Mesenteric fat pad (tissue), 1 donor: ENCODE measurements at regions not wholly inside any gene's neighbourhood (a gene's known extent, or its start where the extent isn't known, plus 50 kb on each side); places are given as distances from the start of the nearest gene placed in this dataset.

Experiments
- DNase-seq: peaks from one replicate; pipeline ENCODE4 v3.0.0-alpha.2; 2020; ENCODE audit warnings: low spot score
- donor health status: DM: yes; HTN: yes; CAD: no.

DNA sequence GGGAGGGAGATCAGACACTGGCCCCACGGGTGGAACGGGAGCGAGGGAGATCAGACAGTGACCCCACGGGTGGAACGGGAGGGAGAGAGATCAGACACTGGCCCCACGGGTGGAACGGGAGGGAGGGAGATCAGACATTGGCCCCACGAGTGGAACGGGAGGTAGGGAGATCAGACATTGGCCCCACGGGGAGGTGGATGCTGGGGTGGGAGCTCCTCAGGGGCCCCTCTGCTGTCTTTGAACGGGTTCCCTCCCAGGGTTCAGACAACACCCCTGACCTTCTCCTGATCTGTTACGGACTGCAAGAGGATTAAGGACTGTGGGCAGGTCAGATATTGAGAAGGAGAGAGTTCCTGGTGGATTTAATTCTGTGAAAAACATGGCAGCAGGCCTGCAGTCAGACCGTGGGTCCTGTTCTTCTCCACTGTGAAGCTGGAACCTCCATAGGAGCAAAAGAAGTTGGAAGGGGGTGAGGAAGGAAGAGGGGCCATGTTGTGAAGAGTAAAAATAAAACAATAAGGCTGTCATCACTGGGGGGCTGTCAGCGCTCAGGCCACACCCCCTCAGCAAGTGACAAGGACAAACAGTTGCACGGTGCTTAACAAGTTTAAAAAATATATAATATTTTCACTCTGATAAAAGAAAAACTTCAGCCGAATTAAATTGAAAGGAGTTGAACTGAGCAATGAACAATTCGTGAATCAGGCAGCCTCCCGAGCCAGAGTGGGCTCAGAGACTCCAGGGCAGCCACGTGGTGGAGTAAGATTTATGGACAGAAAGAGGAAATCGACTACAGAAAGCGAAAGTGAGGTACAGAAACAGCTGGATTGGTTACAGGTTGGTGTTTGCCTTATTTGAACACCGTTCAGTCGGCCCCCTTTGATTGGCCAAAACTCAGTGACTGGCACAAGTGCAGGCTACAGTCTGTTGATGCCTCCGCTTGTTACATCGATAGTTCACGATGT, 348.7 kb upstream of the TNRC6C start:
- DNase-seq: peak; percentile 83

DNA sequence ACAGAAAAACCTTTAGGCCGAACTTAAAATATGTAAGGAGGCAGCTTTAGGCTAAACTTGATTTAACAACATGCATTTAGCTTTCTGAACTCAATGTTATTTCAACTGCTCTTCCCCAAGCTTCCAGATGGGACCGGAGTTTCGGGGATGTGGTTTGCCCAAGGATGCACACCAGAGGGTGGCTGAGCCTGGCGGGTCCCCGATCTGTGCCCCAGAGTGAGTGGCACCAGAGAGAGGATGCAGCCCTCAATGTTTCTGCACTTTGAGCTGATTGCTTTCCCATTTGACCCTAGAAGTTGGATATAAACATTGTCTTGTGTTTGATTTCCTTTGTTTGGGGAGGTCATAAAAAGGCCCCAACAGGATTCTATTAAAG, 348.0 kb upstream of the TNRC6C start:
- no peak for DNase-seq

DNA sequence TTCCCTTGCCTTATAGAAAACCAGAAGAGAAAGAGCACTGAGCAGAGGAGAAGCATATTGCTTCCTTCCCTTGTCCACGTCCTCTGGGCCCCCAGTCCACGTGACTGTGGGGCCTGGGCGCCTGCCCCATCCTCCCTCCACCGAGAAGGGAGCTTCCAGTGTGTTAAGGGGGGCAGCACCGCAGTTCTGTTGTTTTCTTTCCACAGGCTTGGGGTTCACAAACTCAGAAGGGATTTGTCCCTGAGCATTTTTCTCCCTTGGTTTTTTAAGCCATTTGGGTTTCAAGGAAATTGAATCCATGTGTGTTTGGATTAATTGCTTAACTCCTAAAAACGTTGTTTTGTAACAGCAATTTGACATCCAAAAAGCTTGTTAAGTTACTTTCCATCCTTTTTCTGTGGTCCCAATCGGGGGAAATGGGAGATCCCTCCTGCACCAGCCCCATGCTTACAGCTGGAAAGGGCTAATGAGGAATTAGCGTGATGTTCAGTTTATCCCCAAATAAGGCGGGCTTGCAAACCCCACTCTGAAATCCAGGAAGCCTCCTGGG, 347.5 kb upstream of the TNRC6C start:
- DNase-seq: peak; percentile 14

DNA sequence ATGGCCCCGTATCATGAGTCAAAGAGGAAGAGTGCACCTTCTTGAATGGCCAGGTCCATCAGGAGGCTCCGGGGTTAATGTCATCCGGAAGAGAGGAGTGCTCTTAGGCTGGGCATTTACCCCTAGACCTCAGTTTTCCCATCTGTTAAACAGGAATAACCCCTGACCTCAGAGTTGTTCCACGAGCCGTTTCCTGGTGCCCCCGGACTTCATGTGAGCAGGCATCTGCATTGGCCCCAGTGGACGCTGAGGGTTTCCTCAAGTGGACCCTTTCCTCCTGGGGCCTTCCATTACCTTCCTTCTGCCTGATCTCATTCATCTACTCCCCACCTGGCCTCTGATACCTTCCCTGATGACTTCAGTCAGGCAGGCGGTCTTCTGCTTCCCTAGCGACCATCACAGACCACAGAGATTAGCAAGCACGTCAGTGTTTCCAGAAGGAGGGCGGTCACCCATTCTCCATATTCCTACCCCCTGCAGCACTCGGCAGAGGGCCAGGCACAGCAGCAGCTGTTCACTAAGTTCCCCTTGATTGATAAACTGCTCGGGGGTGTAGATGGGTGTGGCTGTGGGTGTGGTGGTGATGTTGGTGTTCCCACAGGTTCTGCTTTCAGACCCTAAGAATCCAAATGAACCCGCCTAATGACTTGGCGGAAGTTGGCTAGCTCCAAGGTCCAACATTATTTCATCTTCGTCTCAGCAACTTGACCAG, 346.6 kb upstream of the TNRC6C start:
- peak; percentile 75 for DNase-seq

DNA sequence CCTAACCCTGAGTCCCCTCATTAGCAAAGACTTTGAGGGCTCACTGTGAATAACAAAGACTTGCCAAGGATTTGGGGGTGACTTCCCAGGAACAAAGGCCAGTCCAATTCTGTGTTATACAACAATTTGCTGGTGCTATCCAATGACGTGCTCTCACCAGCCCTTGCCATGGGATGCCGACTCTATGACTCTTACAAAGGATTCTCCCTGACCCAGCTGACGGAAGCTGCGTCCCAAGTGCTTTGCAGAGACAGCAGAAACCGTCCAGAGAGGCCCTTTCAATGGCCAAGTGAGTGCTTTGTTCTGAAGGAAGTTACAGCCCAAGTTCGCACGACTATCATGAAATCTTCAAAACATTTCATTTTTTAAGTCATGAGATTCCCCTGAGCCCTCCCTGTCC, 345.3 kb upstream of the TNRC6C start:
- peak; percentile 69 for DNase-seq

DNA sequence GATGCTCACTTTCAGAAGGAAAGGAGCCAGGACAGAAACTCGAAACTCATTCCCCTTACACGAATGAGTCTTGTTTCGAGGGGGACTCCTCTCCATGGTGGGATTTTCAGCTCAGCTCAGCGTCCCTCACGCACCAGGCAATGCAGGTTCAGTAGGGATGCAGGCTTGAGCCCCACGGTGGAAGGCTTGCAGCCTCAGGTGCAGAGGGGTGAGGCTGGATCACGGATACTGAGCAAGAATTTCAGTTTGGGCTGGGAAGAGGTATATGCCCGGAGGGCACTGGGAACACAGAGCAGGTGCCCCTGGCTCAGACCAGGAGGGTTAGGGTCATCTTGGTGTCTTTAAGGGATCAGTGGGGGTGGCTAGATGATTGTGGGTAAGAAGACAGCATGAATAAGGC, 344.9 kb upstream of the TNRC6C start:
- DNase-seq: peak; percentile 65

DNA sequence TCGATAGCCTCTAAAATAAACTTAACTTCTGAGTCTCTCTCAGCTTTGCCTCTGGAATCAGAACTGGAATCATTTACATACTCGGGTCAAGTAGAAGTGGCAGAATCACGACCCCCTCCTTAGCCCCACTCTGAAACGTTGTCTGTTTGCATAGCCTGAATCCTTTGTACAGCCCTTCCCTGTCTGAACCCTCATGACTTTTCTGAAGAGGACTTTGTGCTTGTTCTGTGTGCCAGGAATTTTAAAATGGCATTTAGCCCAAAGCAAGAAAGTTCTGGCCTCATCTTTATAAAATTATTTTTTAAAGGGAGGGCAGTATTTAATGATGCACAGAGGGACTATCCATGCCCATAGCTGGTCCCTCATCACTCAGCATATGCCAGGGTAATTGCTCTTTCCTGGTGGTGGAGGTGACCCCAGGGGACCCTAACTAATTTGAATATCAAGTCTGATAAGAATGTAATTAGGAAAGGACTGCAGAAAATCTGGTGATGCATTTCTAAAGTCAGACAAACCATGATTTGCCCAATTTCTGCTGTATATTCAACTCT, 342.7 kb upstream of the TNRC6C start:
- DNase-seq: peak; percentile 8

DNA sequence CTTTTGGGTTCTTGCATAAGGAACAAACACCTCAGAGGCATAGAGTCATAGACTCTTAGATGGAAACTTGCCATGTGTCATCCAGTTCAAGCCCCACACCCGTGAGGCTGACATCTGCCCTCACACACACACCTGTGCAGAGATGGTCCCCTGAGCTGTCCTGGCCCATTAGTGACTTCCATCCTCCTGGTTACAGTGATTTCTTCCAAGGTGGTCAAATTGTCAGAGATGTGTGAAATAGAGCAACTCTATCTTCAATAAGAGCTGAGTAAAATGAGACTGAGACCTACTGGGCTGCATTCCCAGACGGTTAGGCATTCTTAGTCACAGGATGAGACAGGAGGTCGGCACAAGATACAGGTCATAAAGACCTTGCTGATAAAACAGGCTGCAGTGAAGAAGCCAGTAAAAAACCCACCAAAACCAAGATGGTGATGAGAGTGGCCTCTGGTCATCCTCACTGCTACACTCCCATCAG, 342.2 kb upstream of the TNRC6C start:
- peak; percentile 18 for DNase-seq

DNA sequence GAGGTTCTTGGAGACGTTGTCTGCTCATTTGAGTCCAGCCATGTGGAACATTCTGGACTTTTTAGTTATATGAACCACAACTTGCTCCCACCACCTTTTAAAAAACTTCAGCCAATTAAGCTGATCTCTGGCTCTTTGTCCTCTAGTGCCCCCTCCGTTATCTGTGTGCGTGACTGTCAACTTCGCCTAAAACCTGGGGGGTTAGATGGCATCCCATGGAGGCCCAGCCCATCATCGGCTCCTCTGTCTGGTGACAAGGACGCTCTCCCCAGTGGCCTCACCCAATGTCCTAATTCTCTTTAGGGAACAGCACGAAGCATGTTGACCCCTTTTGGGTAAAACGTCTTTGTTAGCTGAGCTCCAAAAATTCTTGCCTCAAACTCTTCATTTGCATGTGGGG, 341.0 kb upstream of the TNRC6C start:
- DNase-seq: peak; percentile 60

DNA sequence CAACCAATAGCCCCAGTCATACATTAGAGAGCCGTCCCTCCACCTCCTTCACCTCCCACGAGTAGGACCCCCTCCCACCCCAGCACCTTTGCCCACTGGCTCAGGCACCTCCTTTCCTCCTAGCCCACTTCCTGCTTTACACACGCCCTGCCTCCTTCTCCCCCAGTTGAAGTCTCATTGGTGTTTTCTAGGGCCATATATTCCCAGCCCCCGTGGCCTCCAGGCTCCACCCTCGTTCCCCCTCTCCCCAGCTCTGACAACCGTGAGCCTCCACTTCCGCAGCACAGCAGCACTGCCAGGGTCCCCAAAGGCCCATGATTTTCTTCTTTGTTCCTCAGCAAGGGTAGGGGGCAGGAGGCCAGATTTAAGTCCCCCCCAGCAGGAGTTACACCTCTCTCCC, 340.3 kb upstream of the TNRC6C start:
- peak; percentile 53 for DNase-seq

DNA sequence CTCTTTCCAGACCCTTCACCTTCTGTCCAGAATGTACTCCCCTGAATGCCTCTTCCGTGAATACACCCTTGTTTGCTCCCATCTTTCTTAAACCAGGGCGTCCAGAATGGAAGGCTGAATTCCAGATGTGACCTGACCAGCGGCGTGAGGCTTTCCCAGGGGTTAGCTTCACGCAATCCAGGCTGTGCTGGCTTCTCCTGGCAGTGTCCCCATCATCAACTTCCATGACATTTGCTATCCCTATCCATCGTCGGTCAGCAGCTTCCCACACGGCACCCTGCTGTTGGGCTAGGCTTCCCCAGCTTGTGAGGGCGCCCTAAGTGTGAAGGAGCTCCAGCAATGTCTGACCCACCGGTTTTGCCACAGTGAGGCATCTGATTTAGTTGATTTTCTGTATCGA, 339.8 kb upstream of the TNRC6C start:
- peak; percentile 83 for DNase-seq

DNA sequence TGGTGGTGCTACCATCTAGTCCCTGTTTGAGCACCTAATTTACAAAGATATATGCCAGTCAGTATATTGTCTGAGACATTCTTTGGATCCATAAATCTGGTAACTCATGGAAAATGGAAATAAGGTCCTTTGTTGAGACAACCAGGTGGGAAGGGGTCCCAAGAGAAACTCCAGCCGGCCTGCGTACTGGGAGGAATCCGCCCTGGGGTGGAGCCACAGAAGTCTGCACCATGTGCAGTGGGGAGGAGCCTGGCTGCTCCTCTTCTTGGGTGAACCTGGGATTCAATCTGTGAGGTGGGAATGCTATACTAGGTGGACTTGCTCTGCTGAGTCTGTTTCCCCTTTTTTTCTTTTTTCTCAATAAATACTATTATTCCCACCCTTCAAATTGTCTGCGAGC, 339.2 kb upstream of the TNRC6C start:
- peak; percentile 49 for DNase-seq

DNA sequence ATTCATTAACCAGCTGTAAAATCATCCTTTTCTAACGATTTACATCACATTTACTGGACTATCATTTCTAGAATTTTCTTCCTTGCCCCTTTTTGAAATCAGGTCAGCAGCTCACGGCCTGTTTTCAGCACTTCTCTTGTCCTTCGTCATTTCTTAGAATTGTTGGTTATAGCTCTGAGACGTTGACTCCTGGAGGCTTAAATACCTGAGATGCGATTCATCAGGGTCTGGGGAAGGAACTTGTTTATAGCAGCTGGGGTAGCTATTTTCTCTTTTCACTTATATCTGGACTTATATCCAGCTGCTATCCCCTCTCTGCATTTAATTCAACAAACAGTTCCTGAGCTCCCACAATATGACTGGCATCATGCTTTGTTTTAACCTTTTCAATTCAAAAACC, 338.7 kb upstream of the TNRC6C start:
- no peak for DNase-seq

DNA sequence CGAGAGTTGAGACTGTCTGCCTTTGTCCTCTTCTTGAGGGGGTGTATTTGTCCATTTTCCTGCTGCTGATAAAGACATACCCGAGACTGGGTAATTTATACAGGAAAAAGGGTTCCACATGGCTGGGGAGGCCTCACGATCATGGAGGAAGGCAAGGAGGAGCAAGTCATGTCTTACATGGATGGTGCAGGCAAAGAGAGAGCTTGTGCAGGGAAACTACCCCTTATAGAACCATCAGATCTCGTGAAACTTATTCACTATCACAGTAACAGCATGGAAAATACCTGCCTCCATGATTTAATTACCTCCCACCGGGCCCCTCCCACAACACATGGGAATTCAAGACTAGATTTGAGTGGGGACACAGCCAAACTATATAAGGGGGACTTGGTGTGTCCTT, 338.2 kb upstream of the TNRC6C start:
- DNase-seq: no peak

DNA sequence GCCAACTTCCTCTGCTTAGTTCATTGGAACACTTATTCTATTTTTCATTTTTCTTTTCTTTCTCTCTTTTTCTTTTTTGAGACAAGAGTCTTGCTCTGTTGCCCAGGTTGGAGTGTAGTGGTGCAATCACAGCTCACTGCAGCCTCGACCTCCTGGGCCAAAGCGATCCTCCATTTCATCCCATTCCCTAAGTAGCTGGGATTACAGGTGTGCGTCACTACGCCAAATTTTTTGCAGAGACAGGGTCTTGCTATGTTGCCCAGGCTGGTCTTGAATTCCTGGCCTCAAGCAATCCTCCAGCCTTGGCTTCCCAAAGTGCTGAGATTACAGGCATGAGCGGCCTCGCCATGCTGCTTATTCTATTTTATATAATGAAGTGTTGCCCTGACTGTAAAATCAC, 336.4 kb upstream of the TNRC6C start:
- DNase-seq: peak; percentile 22

DNA sequence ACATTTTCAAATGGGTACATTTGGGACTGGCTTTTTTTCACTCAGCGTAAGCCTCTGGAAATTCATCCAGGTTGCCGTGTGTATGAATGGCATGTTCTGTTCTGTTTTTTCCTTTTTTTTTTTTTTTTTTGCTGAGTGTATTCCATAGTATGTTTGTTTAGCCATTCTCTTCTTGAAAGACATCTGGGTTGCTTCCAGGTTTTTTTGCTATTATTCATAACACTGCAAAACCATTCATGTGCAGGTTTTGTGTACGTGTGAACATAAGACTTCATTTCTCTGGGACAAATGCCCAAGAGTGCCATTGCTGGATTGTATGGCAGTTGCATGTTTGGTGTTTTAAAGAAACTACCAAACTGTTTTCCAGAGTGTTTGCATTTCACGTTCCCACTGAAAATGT, 335.9 kb upstream of the TNRC6C start:
- DNase-seq: no peak

DNA sequence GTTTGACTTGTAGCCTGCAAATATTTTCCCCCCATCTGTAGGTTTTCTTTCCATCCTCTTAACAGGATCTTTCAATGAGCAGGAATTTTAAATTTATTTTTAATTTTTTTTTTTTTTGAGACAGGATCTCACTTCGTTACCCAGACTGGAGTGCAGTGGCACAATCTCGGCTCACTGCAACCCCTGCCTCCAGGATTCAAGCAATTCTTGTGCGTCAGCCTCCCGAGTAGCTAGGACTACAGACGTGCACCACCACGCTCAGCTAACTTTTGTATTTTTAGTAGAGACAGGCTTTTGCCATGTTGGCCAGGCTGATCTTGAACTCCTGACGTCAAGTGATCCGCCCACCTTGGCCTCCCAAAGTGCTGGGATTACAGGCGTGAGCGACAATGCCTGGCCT, 335.2 kb upstream of the TNRC6C start:
- DNase-seq: peak; percentile 60

DNA sequence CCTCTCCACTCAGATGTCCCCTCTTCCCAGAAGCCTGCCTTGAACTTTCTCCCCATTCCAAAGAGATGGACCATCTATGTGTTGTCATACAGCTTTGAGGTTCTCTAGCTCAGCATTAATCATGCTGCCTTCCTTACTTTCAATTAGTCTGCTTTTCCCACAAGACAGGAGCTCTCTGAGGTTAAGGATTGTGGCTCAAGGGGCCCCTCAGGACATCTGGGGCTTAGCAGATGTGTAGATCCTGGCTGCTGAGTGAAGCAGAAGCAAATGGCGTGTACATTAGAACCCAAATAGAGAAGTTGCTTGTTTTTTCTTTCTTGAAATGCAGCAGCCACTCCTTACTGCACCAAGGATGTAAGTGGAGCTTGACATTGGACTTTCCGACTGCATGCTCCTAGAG, 330.5 kb upstream of the TNRC6C start:
- no peak for DNase-seq

DNA sequence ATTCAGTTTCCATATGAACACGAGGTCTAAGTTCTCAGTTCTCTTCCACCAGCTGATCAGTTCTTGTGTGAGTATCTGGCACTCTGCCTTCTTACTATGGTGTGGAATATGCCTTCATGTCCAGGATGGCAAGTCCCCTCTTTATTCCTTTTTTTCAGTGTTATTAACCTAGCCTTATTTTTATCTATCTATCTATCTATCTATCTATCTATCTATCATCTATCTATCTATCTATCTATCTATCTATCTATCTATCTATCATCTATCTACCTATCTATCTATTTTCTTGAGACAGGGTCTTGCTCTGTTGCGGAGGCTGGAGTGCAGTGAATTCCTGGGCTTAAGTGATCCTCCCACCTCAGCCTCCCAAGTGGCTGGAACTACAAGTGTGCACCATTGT, 329.2 kb upstream of the TNRC6C start:
- peak; percentile 37 for DNase-seq

DNA sequence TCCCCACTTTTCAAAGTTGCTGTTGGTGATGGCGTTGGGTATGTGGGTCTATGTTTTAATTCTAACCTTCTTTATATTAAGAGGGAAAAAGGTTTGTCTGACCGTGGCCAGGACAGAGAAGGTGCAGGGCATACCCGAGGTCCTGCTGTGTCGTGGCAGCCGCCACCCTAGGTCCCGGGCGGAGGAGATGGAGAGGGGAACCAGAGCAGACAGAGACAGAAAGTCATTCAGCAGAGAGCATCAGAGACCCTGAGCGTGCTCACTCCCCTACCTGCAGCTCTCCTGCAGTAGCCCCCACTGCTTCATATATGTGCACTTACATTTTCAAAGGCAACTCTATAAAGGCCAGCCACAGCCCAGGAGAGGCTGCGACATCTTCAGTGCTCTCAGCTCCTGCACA, 327.2 kb upstream of the TNRC6C start:
- DNase-seq: no peak

DNA sequence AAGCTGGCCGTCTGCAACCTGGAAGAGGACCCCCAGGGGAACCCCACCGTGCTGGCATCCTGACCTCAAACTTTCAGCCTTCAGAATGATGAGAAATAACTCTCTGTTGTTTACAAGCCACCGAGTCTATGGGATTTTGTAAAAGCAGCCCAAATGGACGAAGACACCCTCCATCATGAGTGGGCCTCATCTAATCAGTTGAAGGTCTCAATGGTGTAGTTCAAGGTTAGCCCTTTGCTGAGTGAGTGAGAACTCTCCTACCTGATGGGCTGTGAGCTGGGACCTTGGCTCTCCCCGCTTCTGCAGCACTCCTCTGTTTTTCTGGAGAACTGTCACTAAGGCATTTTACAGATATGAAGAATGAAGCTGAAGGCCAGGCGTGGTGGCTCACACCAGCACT, 325.9 kb upstream of the TNRC6C start:
- DNase-seq: no peak

DNA sequence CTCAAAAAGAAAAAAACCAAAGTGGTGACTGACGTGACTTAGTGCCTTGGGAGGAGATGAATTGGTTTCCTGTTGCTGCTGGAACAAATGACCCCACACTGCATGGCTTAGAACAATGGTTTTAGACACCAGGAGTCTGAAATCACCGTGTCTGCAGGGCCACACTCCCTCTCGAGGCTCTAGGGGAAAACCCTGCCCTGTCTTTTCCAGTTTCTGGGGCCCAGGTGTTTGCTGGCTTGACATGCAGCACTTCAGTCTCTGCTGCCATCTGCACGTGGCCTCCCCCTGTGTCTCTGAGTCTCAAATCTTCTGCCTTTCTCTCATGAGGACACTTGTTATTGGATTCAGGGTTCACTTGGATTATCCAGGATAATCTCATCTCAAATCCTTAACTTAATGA, 323.8 kb upstream of the TNRC6C start:
- DNase-seq: no peak
